ENCODE measurements at regions not wholly inside any gene's neighbourhood (a gene's known extent, or its start where the extent isn't known, plus 50 kb on each side); places are given as distances from the start of the nearest gene placed in this dataset.
"Not testable (repeated sequence)": the region's sequence is repeated elsewhere in the genome, so short reads cannot be mapped to it uniquely, and the experiment has no call there.

DNA sequence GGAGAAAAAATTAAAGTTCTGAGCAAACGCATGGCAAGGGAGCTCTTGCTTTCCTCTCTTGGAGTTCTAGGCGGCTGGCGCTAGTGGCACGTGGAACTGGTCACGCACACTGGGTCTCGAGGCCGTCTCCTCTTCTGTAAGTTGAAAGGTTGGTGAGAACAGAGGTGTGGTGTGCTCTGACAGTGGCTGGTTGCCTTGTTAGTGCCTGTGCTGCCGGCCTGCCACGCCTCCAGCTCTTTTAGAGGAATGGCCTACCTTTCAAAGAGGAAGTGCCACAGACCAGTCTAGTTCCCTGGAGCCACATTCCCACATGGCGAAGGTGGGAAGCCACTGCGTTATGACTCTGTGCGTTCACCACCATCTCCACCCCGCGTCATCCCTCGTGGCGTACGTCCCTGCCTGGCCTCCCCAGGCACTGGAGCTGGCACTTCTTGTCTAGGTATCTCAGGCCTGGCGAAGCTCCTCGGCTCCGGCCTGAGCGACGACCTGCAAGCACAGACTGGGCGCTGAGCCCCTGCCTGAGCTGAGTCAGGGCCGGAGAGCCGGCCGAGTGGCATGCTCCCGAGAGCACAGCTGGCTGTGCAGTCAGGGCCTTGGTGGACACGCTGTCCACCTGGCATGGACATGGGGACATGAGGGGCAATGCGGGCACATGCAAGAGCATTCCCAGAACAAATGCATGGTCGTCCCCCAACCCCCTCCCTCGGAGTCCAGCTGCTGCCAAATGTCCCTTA, 4453.1 kb upstream of the TPTE start:
- intact Hi-C loops (cut with micrococcal nuclease); H3K27ac Mint-ChIP-seq; H3K4me3 Mint-ChIP-seq; H3K4me1 Mint-ChIP-seq; POLR2A ChIA-PET; DNase-seq; H3K27me3 Mint-ChIP-seq; CTCF ChIA-PET; ATAC-seq (ENCODE audit: low read depth); H3K36me3 Mint-ChIP-seq (ENCODE audit: low read depth); H3K9me3 Mint-ChIP-seq: not testable (repeated sequence)

GRCh38 chr21:6070213-6070612, 4451.2 kb upstream of the TPTE start:
- H3K27ac Mint-ChIP-seq; H3K36me3 Mint-ChIP-seq (ENCODE audit: low read depth); CTCF ChIA-PET; ATAC-seq (ENCODE audit: low read depth); H3K4me3 Mint-ChIP-seq; DNase-seq; intact Hi-C loops (cut with micrococcal nuclease); H3K27me3 Mint-ChIP-seq; POLR2A ChIA-PET; H3K4me1 Mint-ChIP-seq; H3K9me3 Mint-ChIP-seq: not testable (repeated sequence)

DNA sequence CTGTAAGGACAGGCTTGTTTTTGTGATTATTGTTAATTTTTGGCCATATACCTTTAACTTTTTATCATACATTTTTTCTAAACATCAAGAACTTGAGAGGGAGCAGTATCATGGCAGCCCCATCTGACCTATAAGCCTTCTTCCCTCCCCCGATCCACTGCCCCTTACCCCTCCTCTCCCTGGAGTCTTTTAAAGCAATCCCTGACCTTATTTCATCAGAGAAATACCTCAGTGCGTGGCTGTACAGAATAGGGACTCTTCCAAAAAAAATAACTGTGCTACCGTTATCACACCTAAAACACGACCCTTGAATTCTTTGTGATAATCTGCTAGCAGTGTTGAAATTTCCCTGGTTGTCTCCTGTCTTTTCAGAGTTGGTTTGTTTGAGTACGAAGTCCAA, 4448.7 kb upstream of the TPTE start:
- H3K9me3 Mint-ChIP-seq; DNase-seq; H3K36me3 Mint-ChIP-seq (ENCODE audit: low read depth); H3K4me3 Mint-ChIP-seq; H3K27ac Mint-ChIP-seq; CTCF ChIA-PET; H3K27me3 Mint-ChIP-seq; intact Hi-C loops (cut with micrococcal nuclease); POLR2A ChIA-PET; H3K4me1 Mint-ChIP-seq; ATAC-seq (ENCODE audit: low read depth): not testable (repeated sequence)

GRCh38 chr21:6073993-6074705, 4447.2 kb upstream of the TPTE start:
- H3K27me3 Mint-ChIP-seq; H3K4me1 Mint-ChIP-seq; intact Hi-C loops (cut with micrococcal nuclease); POLR2A ChIA-PET; ATAC-seq (ENCODE audit: low read depth); H3K4me3 Mint-ChIP-seq; H3K36me3 Mint-ChIP-seq (ENCODE audit: low read depth); H3K9me3 Mint-ChIP-seq; CTCF ChIA-PET; H3K27ac Mint-ChIP-seq; DNase-seq: not testable (repeated sequence)

DNA sequence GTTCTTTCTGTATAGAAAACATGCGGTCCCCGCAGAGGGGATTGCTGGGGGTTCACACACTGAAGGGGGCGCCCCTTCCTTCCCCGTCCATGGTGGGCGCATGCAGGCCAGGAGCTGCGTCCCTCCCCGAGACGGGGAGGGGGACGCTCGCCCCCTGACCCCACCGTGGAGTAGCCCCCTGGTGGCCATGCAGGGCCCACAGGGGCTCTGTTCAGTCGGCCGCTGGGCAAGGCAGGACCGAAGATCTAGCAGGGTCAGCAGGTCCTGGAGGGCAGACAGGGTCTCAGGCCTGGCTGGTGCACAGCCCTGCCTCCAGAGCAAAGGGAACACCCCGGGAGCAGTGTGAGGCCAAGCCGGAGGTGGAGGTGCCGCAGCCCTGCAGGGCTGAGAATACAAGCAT, 4446.4 kb upstream of the TPTE start:
- intact Hi-C loops (cut with micrococcal nuclease); DNase-seq; H3K4me3 Mint-ChIP-seq; POLR2A ChIA-PET; H3K27ac Mint-ChIP-seq; H3K36me3 Mint-ChIP-seq (ENCODE audit: low read depth); H3K27me3 Mint-ChIP-seq; H3K9me3 Mint-ChIP-seq; ATAC-seq (ENCODE audit: low read depth); CTCF ChIA-PET; H3K4me1 Mint-ChIP-seq: not testable (repeated sequence)

DNA sequence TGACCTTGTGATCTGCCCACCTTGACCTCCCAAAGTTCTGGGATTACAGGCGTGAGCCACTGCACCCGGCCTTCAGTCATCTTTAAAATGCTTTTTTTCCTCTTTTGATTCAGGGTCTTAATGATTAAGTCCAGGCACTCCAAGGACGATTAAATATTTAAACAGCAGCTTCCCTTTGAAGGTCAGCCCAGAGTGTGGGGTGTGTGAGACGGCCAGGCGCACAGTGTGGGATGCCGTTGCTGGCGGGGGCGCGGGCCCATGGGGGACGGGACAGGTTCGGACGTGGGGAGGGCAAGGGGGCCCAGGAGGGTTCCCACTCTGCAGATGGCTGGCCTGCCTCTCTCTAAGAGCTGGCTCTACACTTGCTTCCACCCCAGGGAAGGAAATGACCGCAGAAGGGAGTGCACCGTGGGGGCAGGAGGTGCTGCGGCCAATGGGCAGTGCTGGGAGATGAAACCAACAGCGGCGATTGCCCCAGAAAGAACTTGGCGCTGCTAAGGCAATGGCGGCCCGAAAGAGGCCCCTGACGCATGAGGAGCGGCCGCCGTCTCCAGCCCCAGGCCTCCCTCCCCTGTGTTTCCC, 4445.7 kb upstream of the TPTE start:
- intact Hi-C loops (cut with micrococcal nuclease); POLR2A ChIA-PET; H3K4me3 Mint-ChIP-seq; H3K27ac Mint-ChIP-seq; H3K27me3 Mint-ChIP-seq; DNase-seq; CTCF ChIA-PET; H3K4me1 Mint-ChIP-seq; ATAC-seq (ENCODE audit: low read depth); H3K36me3 Mint-ChIP-seq (ENCODE audit: low read depth); H3K9me3 Mint-ChIP-seq: not testable (repeated sequence)

- intact Hi-C loops (cut with micrococcal nuclease); ATAC-seq (ENCODE audit: low read depth); POLR2A ChIA-PET; H3K4me1 Mint-ChIP-seq; H3K27ac Mint-ChIP-seq; H3K4me3 Mint-ChIP-seq; H3K9me3 Mint-ChIP-seq; H3K27me3 Mint-ChIP-seq; H3K36me3 Mint-ChIP-seq (ENCODE audit: low read depth); DNase-seq; CTCF ChIA-PET: not testable (repeated sequence)
These were observed 4444.0 kb upstream of the TPTE start for GRCh38 chr21:6077358-6077757.

- POLR2A ChIA-PET; CTCF ChIA-PET; H3K4me1 Mint-ChIP-seq; H3K27ac Mint-ChIP-seq; H3K36me3 Mint-ChIP-seq (ENCODE audit: low read depth); H3K9me3 Mint-ChIP-seq; ATAC-seq (ENCODE audit: low read depth); intact Hi-C loops (cut with micrococcal nuclease); H3K4me3 Mint-ChIP-seq; H3K27me3 Mint-ChIP-seq; DNase-seq: not testable (repeated sequence)
These were observed 4442.5 kb upstream of the TPTE start for GRCh38 chr21:6078902-6079301.

DNA sequence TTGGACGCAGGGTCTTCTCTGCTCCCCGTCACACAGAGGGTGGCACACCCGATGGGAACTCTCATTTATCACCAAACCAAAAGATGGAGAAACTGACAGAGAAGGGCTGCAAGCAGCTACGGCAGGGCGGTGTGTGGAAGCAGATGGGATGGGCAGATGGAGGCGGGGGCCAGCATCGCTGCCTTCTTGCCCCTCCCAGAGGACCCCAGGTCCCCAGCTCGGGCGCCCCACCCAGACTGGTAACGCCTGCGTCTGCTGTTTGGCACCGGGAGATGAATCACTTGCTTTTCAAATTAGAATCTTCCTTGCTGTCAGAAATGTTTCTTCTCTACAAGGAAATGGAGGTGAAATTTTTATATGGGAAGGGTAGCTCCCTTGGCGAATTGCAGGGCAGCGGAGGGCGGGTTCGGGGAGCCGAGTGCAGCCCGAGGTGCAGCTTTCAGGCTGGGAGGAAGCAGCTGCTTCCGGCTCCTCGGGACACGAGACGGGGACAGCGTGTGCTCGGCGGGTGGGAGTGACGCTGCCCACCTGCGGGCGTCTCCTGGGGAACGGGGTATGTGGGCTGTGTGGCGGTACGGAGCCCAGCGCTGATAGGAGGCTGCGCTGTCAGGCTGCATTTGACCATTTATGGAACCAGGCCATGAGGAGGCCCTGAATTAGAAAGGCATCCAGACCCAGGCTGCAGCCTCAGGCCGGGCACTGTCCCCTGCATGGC, 4440.3 kb upstream of the TPTE start:
- H3K9me3 Mint-ChIP-seq; H3K27me3 Mint-ChIP-seq; H3K27ac Mint-ChIP-seq; H3K36me3 Mint-ChIP-seq (ENCODE audit: low read depth); DNase-seq; POLR2A ChIA-PET; CTCF ChIA-PET; intact Hi-C loops (cut with micrococcal nuclease); H3K4me3 Mint-ChIP-seq; H3K4me1 Mint-ChIP-seq: not testable (repeated sequence)
- ATAC-seq (ENCODE audit: low read depth), result peak; percentile 62

DNA sequence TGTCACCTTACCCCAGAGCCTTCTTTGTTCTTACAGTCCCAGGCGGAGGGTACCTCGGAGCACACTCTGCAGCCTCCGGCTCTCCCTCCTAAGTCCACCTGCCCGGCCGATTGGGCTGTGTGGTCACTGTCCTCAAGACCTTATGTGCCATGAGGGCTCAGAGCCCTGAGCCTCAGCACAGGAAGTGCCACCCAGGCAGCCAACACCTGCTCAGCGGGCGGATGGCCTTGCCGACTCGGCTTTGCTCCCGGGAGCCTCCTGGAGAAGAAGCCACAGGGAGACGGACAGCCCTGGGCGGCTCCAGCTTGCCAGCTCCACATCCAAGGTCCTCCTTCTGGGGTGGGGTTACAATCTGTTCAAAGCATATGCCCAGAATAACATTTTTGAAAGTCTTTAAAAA, 4439.2 kb upstream of the TPTE start:
- POLR2A ChIA-PET; H3K27ac Mint-ChIP-seq; H3K9me3 Mint-ChIP-seq; H3K4me1 Mint-ChIP-seq; intact Hi-C loops (cut with micrococcal nuclease); ATAC-seq (ENCODE audit: low read depth); H3K4me3 Mint-ChIP-seq; H3K36me3 Mint-ChIP-seq (ENCODE audit: low read depth); CTCF ChIA-PET; DNase-seq; H3K27me3 Mint-ChIP-seq: not testable (repeated sequence)

- H3K4me3 Mint-ChIP-seq; CTCF ChIA-PET; H3K9me3 Mint-ChIP-seq; DNase-seq; intact Hi-C loops (cut with micrococcal nuclease); POLR2A ChIA-PET; H3K36me3 Mint-ChIP-seq (ENCODE audit: low read depth); H3K27ac Mint-ChIP-seq; H3K27me3 Mint-ChIP-seq; H3K4me1 Mint-ChIP-seq: not testable (repeated sequence)
- ATAC-seq (ENCODE audit: low read depth), result peak; percentile 51
These were observed 4437.7 kb upstream of the TPTE start for GRCh38 chr21:6083574-6084120.

- CTCF ChIA-PET; POLR2A ChIA-PET; H3K9me3 Mint-ChIP-seq; DNase-seq; H3K27ac Mint-ChIP-seq; H3K27me3 Mint-ChIP-seq; intact Hi-C loops (cut with micrococcal nuclease); ATAC-seq (ENCODE audit: low read depth); H3K36me3 Mint-ChIP-seq (ENCODE audit: low read depth); H3K4me3 Mint-ChIP-seq; H3K4me1 Mint-ChIP-seq: not testable (repeated sequence)
These were observed 4435.3 kb upstream of the TPTE start for GRCh38 chr21:6086038-6086437.
